ENCODE measurements at regions not wholly inside any gene's neighbourhood (a gene's known extent, or its start where the extent isn't known, plus 50 kb on each side); places are given as distances from the start of the nearest gene placed in this dataset.

DNA sequence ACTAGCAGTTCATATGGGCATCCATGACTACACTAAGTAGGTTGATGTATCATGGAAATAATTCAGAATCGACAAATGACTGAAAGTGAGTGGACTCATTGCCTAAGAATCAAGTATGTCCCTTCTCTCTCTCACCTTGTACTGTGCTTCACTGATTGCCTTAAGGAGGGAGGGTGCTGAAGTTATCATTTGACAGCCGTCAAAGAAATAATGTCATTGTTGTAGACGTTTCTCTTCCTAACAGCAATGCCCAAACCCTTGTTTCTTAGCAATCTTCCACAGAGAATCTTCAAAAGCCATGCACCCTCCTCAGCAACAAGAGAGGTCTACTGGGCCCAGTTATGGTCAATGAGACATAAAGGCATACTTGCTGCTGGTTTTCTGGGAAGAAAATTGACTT is 785.0 kb downstream of the SUCLG1 start:
- DNase-seq (ENCODE audit: low spot score): no peak
- TF ChIP-seq, protein P1, sequence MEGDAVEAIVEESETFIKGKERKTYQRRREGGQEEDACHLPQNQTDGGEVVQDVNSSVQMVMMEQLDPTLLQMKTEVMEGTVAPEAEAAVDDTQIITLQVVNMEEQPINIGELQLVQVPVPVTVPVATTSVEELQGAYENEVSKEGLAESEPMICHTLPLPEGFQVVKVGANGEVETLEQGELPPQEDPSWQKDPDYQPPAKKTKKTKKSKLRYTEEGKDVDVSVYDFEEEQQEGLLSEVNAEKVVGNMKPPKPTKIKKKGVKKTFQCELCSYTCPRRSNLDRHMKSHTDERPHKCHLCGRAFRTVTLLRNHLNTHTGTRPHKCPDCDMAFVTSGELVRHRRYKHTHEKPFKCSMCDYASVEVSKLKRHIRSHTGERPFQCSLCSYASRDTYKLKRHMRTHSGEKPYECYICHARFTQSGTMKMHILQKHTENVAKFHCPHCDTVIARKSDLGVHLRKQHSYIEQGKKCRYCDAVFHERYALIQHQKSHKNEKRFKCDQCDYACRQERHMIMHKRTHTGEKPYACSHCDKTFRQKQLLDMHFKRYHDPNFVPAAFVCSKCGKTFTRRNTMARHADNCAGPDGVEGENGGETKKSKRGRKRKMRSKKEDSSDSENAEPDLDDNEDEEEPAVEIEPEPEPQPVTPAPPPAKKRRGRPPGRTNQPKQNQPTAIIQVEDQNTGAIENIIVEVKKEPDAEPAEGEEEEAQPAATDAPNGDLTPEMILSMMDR (IDR thresholded peaks at IDR 0.05; ENCODE audit: extremely low read depth, insufficient read depth, missing control alignments): no peak
- in situ Hi-C loops (cut with MboI; ENCODE audit: low pct_unique_long_range_greater_than_20kb, low sequenced_read_pairs, unreplicated experiment): no loop called here

DNA sequence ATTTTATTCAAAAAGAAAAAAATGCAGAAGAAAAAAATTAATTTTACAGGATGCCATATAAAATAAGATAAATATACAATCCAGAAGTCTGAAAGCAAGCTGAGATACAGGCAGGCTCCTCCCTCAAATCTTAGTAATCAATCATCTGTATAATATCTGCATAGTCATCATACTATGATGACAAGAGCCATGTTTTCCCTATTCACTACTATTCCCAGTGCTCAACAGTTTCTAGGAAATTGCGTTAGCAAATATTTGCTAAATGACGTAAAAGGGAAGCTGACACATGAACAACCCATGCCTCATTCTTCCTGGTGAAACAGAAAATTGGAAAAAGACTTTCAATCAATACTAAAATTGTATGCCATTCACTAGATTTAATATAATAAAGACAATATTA is 793.2 kb downstream of the SUCLG1 start:
- in situ Hi-C loops (cut with MboI; ENCODE audit: low pct_unique_long_range_greater_than_20kb, low sequenced_read_pairs, unreplicated experiment): no loop called here
- no peak for DNase-seq (ENCODE audit: low spot score)
- TF ChIP-seq, protein P1 (IDR thresholded peaks at IDR 0.05; ENCODE audit: extremely low read depth, insufficient read depth, missing control alignments): no peak

DNA sequence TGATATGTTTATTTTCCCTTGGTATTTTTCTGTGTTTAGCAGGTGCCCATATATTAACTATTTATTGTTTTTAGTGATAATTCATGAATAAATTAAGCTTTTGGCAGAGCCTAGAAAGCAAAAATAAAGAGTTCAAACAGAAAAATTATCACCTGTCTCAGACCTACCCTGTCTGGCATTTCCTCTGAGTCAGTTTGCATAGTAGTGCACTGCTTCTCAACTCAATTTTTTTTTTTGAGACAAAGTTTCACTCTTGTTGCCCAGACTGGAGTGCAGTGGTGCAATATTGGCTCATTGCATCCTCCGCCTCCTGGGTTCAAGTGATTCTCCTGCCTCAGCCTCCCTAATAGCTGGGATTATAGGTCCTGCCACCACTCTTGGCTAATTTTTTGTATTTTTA is 793.9 kb downstream of the SUCLG1 start:
- in situ Hi-C loops (cut with MboI; ENCODE audit: low pct_unique_long_range_greater_than_20kb, low sequenced_read_pairs, unreplicated experiment): no loop called here
- no peak for DNase-seq (ENCODE audit: low spot score)
- TF ChIP-seq, protein P1 (IDR thresholded peaks at IDR 0.05; ENCODE audit: extremely low read depth, insufficient read depth, missing control alignments): no peak

DNA sequence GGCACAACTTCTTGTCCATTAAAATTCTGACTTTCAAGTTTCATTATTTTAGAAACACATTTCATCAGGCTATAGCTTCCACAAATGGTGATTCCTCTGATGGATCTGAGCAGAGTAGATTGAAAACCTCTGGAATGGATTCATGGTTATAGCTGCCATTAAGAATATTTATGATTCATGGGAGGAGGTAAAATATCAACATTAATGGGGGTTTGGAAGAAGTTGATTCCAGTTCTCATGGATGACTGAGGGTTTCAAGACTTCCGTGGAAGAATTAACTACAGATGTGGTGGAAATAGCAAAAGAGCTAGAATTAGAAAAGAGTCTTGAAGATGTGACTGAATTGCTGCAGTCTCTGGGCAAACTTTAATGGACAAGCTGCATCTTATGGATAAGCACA is 797.4 kb downstream of the SUCLG1 start:
- in situ Hi-C loops (cut with MboI; ENCODE audit: low pct_unique_long_range_greater_than_20kb, low sequenced_read_pairs, unreplicated experiment): no loop called here
- TF ChIP-seq, protein P1 (IDR thresholded peaks at IDR 0.05; ENCODE audit: extremely low read depth, insufficient read depth, missing control alignments): no peak
- no peak for DNase-seq (ENCODE audit: low spot score)

DNA sequence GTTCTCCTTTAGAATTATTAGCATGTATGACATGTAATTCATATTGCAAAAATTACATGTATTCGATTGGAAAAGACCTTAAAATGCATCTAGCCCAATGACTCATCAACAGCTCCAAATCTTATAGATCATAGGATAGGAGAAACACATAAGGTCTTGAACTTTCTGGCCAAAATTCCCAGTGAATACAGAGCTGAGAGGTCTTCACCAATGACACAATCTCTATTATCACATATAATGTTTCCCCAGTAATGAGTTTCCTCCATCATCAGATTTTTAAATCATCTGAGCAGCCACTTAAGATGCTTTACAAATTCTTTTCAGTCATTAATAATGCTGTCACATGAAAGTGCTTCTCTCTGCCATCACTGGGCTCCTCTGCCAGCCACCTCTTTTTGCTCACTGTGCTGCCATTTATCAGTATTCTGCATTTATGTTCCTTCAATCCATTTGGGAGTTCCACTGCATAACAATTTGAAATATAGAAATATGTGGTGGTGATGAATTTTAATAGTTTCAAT is 804.9 kb downstream of the SUCLG1 start:
- DNase-seq (ENCODE audit: low spot score): no peak
- TF ChIP-seq, protein P1 (IDR thresholded peaks at IDR 0.05; ENCODE audit: extremely low read depth, insufficient read depth, missing control alignments): no peak
- in situ Hi-C loops (cut with MboI; ENCODE audit: low pct_unique_long_range_greater_than_20kb, low sequenced_read_pairs, unreplicated experiment): no loop called here

DNA sequence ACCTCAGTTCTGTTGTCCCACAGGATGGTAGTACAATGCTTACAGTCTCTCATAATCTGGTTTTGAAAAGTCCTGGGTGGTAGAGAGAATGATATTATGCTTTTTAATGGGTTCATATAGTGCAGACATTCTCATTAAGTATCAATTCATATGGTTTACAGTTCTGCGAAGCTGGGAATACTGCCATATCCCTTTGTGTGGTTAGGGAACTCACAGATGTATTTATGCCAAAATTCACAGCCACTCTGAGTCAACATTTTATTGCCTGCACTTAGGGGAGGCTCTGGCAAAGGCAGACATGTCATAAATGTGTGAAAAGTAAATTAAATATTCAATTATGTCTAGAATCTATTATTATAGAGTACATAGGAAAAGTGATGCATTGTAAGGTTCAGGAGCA is 808.2 kb downstream of the SUCLG1 start:
- TF ChIP-seq, protein P1 (IDR thresholded peaks at IDR 0.05; ENCODE audit: extremely low read depth, insufficient read depth, missing control alignments): no peak
- DNase-seq (ENCODE audit: low spot score): no peak
- in situ Hi-C loops (cut with MboI; ENCODE audit: low pct_unique_long_range_greater_than_20kb, low sequenced_read_pairs, unreplicated experiment): no loop called here

DNA sequence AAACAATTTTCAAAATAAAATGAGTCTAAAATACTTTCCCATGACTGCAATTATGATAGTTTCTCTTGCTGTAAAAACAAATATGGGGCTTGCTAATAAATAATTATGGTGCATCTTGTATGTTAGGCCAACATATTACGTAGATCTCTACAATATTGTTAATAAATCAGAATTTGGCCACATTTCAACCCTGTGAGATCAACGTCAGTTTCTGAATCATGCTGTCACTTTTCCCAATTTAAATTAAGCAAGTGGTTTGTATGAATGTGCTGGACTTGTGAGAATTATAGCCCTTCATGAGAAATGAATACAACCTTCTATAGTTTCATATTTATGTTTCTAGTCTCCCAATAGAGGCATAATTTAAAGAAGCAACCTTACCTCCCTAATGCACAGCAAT is 808.9 kb downstream of the SUCLG1 start:
- TF ChIP-seq, protein P1 (IDR thresholded peaks at IDR 0.05; ENCODE audit: extremely low read depth, insufficient read depth, missing control alignments): no peak
- DNase-seq (ENCODE audit: low spot score): no peak
- in situ Hi-C loops (cut with MboI; ENCODE audit: low pct_unique_long_range_greater_than_20kb, low sequenced_read_pairs, unreplicated experiment): no loop called here

All from GM13977 (cell line).